GM12872 (cell line): ENCODE measurements at regions not wholly inside any gene's neighbourhood (a gene's known extent, or its start where the extent isn't known, plus 50 kb on each side); places are given as distances from the start of the nearest gene placed in this dataset.

Experiments used
- TF ChIP-seq, protein P1 (sequence below): IDR thresholded peaks from 3 replicates; pipeline ENCODE4 v1.5.1; 2011; ENCODE audit warnings: low read depth, mild to moderate bottlenecking, low read length, moderate library complexity; ENCODE audit not compliant: insufficient read depth

GRCh38 chr4:182111586-182111985 is 131.6 kb upstream of the TENM3 start:
- TF ChIP-seq, protein P1, sequence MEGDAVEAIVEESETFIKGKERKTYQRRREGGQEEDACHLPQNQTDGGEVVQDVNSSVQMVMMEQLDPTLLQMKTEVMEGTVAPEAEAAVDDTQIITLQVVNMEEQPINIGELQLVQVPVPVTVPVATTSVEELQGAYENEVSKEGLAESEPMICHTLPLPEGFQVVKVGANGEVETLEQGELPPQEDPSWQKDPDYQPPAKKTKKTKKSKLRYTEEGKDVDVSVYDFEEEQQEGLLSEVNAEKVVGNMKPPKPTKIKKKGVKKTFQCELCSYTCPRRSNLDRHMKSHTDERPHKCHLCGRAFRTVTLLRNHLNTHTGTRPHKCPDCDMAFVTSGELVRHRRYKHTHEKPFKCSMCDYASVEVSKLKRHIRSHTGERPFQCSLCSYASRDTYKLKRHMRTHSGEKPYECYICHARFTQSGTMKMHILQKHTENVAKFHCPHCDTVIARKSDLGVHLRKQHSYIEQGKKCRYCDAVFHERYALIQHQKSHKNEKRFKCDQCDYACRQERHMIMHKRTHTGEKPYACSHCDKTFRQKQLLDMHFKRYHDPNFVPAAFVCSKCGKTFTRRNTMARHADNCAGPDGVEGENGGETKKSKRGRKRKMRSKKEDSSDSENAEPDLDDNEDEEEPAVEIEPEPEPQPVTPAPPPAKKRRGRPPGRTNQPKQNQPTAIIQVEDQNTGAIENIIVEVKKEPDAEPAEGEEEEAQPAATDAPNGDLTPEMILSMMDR: no peak

- TF ChIP-seq, protein P1: no peak
These were observed 129.4 kb upstream of the TENM3 start for GRCh38 chr4:182113779-182114178.

GRCh38 chr4:182124359-182124758 is 118.8 kb upstream of the TENM3 start:
- TF ChIP-seq, protein P1: no peak

DNA sequence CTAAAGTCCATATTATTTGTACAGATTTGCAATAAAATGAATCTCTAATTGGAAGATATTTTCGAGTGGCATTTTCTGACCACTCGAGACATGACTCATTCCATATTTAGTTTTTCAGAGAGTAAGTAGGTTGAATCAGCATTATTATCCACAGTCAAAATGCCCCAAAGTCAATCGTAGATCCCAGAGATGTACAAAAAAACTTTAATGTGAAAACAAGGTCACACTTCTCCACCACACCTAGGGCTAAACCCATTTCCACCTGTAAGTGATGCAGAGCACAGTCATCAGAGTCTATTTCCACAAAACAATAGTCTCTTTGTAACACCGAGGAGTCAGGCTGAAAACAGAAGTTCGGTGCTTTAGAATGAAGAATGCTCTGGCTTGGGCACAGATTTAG is 117.1 kb upstream of the TENM3 start:
- TF ChIP-seq, protein P1: no peak

DNA sequence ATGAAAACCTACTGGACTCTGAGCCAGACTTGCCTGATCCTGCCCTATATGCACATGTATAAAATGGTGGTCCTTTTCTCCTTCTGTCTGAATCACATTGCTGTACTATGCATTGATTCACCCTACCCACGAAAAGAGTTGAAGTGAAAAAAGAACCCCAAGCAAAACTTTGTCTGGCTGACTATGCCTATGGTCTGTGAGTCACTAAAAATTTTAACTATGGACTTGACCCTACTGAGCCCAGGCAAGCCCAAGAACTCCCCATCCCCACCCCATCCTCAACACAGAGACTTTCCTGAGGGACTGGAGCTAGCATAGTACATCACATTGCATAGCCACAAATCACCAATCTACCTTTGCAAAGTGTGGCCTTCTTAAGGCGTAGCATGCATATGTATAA is 116.6 kb upstream of the TENM3 start:
- TF ChIP-seq, protein P1: no peak

GRCh38 chr4:182133033-182133432 is 110.2 kb upstream of the TENM3 start:
- TF ChIP-seq, protein P1: no peak

- TF ChIP-seq, protein P1: no peak
These were observed 108.9 kb upstream of the TENM3 start for GRCh38 chr4:182134261-182134660.

DNA sequence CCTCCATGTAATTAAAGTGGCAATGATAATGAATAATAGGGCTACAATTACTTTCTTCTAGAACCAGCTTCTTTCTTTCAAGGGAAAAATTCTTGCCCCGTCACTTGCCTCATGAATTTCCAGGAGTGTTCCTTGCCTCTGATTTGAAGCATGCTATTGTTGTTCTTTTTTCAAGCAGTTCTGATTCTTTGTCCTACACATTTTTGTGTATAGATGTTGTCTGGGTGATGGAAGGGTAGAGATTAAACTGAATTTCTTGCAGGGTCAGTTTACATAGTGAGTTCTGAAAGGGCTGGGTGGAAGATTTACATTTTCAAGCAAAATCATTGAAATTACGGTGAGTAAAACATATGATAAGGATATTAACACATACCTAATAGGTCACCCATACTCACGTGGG is 107.0 kb upstream of the TENM3 start:
- TF ChIP-seq, protein P1: no peak
